HepG2 (cell line): ENCODE measurements at regions not wholly inside any gene's neighbourhood (a gene's known extent, or its start where the extent isn't known, plus 50 kb on each side); places are given as distances from the start of the nearest gene placed in this dataset.

Source experiments
- ATAC-seq: fragments of 200-7000 bp; cut with Tn5 transposase; 3 replicates; pipeline ENCODE4 v1.9.1; 2020; ENCODE audit warnings: mild to moderate bottlenecking, moderate library complexity
- BruUV-seq: library from RNA; stranded (reverse); fragments of 400-500 nt; replicated peaks from 2 replicates; lab custom pipeline; 2021; lab: Mats Ljungman, UMichigan
- CTCF ChIA-PET: fragments of 300-600 bp; formaldehyde crosslinking; extraction: SDS; loops from one replicate; lab custom pipeline; 2021; ENCODE audit warnings: low total read pairs, inconsistent platforms, low intra/inter-chr PET ratio; lab: Yijun Ruan, JAX
- POLR2A ChIA-PET: fragments of 350-600 bp; sonication (Branson Sonifier 250); formaldehyde crosslinking; loops from one replicate; lab custom pipeline; 2020; ENCODE audit warnings: antibody characterized with exemption, inconsistent platforms; lab: Yijun Ruan, JAX
- DNase-seq: peaks from one replicate; pipeline ENCODE4 v3.0.0-alpha.2; 2015; ENCODE audit warnings: low spot score
- FAIRE-seq: peaks from 3 replicates; lab custom pipeline; 2011; peaks lifted over from hg19 to GRCh38; lab: Jason Lieb, UNC
- H2AFZ ChIP-seq: one replicate; pipeline ENCODE4 v1.6.1; 2011; ENCODE audit warnings: low read length, inconsistent platforms
- H3K27ac ChIP-seq: fragments of 300-600 bp; 3 replicates; pipeline ENCODE4 v1.8.0; 2011; ENCODE audit warnings: mixed run types, mild to moderate bottlenecking, mixed read lengths, low read length, inconsistent platforms; ENCODE audit not compliant: insufficient read depth; ENCODE audit errors: extremely low read length
- H3K27me3 ChIP-seq, 2 experiments: fragments of 200-600 bp in 1 of 2; 2 replicates in 1 of 2; 3 replicates in 1 of 2; pipeline versions ENCODE4 v1.6.0 to v1.8.0; 2011; ENCODE audit warnings: low read length in 2 of 2, mild to moderate bottlenecking in 2 of 2, moderate library complexity in 2 of 2, inconsistent platforms in 1 of 2; ENCODE audit not compliant: insufficient read depth in 2 of 2, control insufficient read depth in 1 of 2
- H3K36me3 ChIP-seq, 2 experiments: fragments of 200-600 bp in 1 of 2; replicated peaks in 1 of 2; 2 replicates in 1 of 2; 3 replicates in 1 of 2; pipeline versions ENCODE4 v1.5.1 to v1.8.0; 2011; ENCODE audit warnings: low read length in 2 of 2, inconsistent platforms in 1 of 2; ENCODE audit not compliant: insufficient read depth in 2 of 2, control insufficient read depth in 1 of 2
- H3K4me1 ChIP-seq: 2 replicates; pipeline ENCODE4 v1.5.1; 2012; ENCODE audit warnings: low read length, inconsistent platforms; ENCODE audit not compliant: insufficient read depth
- H3K4me2 ChIP-seq: 2 replicates; pipeline ENCODE4 v1.6.0; 2011; ENCODE audit warnings: low read depth, low read length, inconsistent platforms
- H3K4me3 ChIP-seq, 3 experiments: fragments of 200-600 bp in 1 of 3; sonication (generic), shearing (Covaris generic) in 1 of 3; replicated peaks in 1 of 3; 2 replicates each; pipeline ENCODE4 v1.5.1; 2011 to 2016; ENCODE audit warnings: low read length in 3 of 3, inconsistent platforms in 2 of 3, low read depth in 2 of 3, mild to moderate bottlenecking in 2 of 3, control low read depth in 1 of 3, mixed read lengths in 1 of 3; ENCODE audit not compliant: insufficient read depth in 1 of 3
- H3K79me2 ChIP-seq: one replicate; pipeline ENCODE4 v1.6.1; 2011; ENCODE audit warnings: low read length, inconsistent platforms; ENCODE audit not compliant: insufficient read depth
- H3K9ac ChIP-seq: 2 replicates; pipeline ENCODE4 v1.6.0; 2011; ENCODE audit warnings: mild to moderate bottlenecking, low read depth, low read length, inconsistent platforms; ENCODE audit not compliant: insufficient read depth
- H3K9me3 ChIP-seq: 2 replicates; pipeline ENCODE4 v1.5.1; 2012; ENCODE audit warnings: mild to moderate bottlenecking, low read length
- H4K20me1 ChIP-seq: 2 replicates; pipeline ENCODE4 v1.6.0; 2011; ENCODE audit warnings: inconsistent platforms, mild to moderate bottlenecking, low read length, moderate library complexity; ENCODE audit not compliant: insufficient read depth
- AKAP8 ChIP-seq: sonication (generic); formaldehyde crosslinking; IDR thresholded peaks from 2 replicates; pipeline ENCODE4 v1.5.1; 2020; ENCODE audit warnings: mild to moderate bottlenecking, missing genetic modification reagents
- BCL3 ChIP-seq: sonication (generic); formaldehyde crosslinking; IDR thresholded peaks from 2 replicates; pipeline ENCODE4 v1.5.1; 2020; ENCODE audit warnings: mild to moderate bottlenecking, missing genetic modification reagents, moderate library complexity
- CHCHD3 ChIP-seq: sonication (generic); formaldehyde crosslinking; IDR thresholded peaks from 2 replicates; pipeline ENCODE4 v1.8.0; 2022; ENCODE audit warnings: mild to moderate bottlenecking, missing genetic modification reagents, moderate library complexity
- FOSL1 ChIP-seq: sonication (generic); formaldehyde crosslinking; IDR thresholded peaks from 2 replicates; pipeline ENCODE4 v1.9.0; 2021; ENCODE audit warnings: missing genetic modification reagents, borderline replicate concordance
- GFI1 ChIP-seq: sonication (generic); formaldehyde crosslinking; IDR thresholded peaks from 2 replicates; pipeline ENCODE4 v1.5.0; 2020; ENCODE audit warnings: missing genetic modification reagents, mild to moderate bottlenecking, borderline replicate concordance
- HINFP ChIP-seq: sonication (generic); formaldehyde crosslinking; IDR thresholded peaks from 2 replicates; pipeline ENCODE4 v1.4.0; 2020; ENCODE audit warnings: low read depth, mild to moderate bottlenecking, missing genetic modification reagents
- NR2F2 ChIP-seq: IDR thresholded peaks from 2 replicates; pipeline ENCODE4 v1.6.1; 2012; ENCODE audit warnings: low read depth, inconsistent platforms, borderline replicate concordance
- REST ChIP-seq, 2 experiments: IDR thresholded peaks; 2 replicates each; pipeline ENCODE4 v1.6.1; 2011 to 2012; ENCODE audit warnings: low read length in 2 of 2, borderline replicate concordance in 1 of 2, low read depth in 1 of 2, mild to moderate bottlenecking in 1 of 2, moderate library complexity in 1 of 2
- ZNF18 ChIP-seq: sonication (generic); formaldehyde crosslinking; IDR thresholded peaks from 2 replicates; pipeline ENCODE4 v1.8.0; 2022; ENCODE audit warnings: mild to moderate bottlenecking, missing genetic modification reagents; ENCODE audit not compliant: insufficient replicate concordance
- ZNF33A ChIP-seq: sonication (generic); formaldehyde crosslinking; IDR thresholded peaks from 2 replicates; pipeline ENCODE4 v1.5.1; 2020; ENCODE audit warnings: missing genetic modification reagents, mild to moderate bottlenecking, moderate library complexity, borderline replicate concordance
- ZNF496 ChIP-seq: sonication (generic); formaldehyde crosslinking; IDR thresholded peaks from 2 replicates; pipeline ENCODE4 v1.8.1; 2023; ENCODE audit warnings: mild to moderate bottlenecking, moderate library complexity, missing genetic modification reagents; ENCODE audit not compliant: insufficient replicate concordance
- ZNF567 ChIP-seq: sonication (generic); formaldehyde crosslinking; IDR thresholded peaks from 2 replicates; pipeline ENCODE4 v1.8.1; 2023; ENCODE audit warnings: mild to moderate bottlenecking, missing genetic modification reagents, borderline replicate concordance
- WGBS: methylation state at CpG from one replicate; pipeline ENCODE4 v1.1.6; 2017; ENCODE audit warnings: low lambda C conversion rate; 5-methylcytosine and 5-hydroxymethylcytosine counted together
- in situ Hi-C: cut with HindIII; loops from 2 replicates; pipeline ENCODE4 v1.10.0; 2017; ENCODE audit warnings: low pct_unique_long_range_greater_than_20kb; ENCODE audit not compliant: extremely low pct_ligation_motif_present
- intact Hi-C: fragments of 100-400 bp; cut with micrococcal nuclease; formaldehyde crosslinking; loops from one replicate; pipeline ENCODE4 v1.10.0; 2022; ENCODE audit not compliant: unreplicated experiment

GRCh38 chr17:12352127-12352526 lies 313.6 kb upstream of the MYOCD start:
- no peak overlapping the region for H3K4me2 ChIP-seq
- BruUV-seq: no TSS peak
- no peaks in the 10 kb centered on the region for H3K4me1 ChIP-seq
- DNase-seq: no peak
- H3K36me3 ChIP-seq: no peaks in the 10 kb centered on the region
- no peaks in the 10 kb centered on the region for H3K27me3 ChIP-seq
- CTCF ChIA-PET: no interaction called here
- 7% methylated on average over 5 of the region's 5 CpGs for WGBS
- no peak overlapping the region for H3K27ac ChIP-seq
- H3K9ac ChIP-seq: no peak overlapping the region
- no peaks in the 10 kb centered on the region for H3K79me2 ChIP-seq
- intact Hi-C loops (no loop called here), in situ Hi-C loops (no loop called here)
- ATAC-seq: no peak
- no peaks in the 10 kb centered on the region for H3K9me3 ChIP-seq
- POLR2A ChIA-PET: no interaction called here
- no peak overlapping the region for H2AFZ ChIP-seq
- FAIRE-seq: no peak
- H4K20me1 ChIP-seq: no peaks in the 10 kb centered on the region
- H3K4me3 ChIP-seq: no peak overlapping the region
- TF ChIP-seq CHCHD3 (CRISPR knock-in tag) (no peak), BCL3 (no peak), AKAP8 (CRISPR knock-in tag) (no peak), FOSL1 (CRISPR knock-in tag) (no peak), ZNF567 (CRISPR knock-in tag) (no peak), ZNF18 (no peak), HINFP (CRISPR knock-in tag) (no peak), ZNF496 (CRISPR knock-in tag) (no peak), ZNF33A (CRISPR knock-in tag) (no peak), REST (IDR thresholded peaks at IDR 0.05; ENCODE audit: borderline replicate concordance in 1 of 2, low read depth in 1 of 2, low read length in 2 of 2) (no peak), NR2F2 (no peak), GFI1 (CRISPR knock-in tag) (no peak)
